ENCODE measurements at regions not wholly inside any gene's neighbourhood (a gene's known extent, or its start where the extent isn't known, plus 50 kb on each side); places are given as distances from the start of the nearest gene placed in this dataset.

DNA sequence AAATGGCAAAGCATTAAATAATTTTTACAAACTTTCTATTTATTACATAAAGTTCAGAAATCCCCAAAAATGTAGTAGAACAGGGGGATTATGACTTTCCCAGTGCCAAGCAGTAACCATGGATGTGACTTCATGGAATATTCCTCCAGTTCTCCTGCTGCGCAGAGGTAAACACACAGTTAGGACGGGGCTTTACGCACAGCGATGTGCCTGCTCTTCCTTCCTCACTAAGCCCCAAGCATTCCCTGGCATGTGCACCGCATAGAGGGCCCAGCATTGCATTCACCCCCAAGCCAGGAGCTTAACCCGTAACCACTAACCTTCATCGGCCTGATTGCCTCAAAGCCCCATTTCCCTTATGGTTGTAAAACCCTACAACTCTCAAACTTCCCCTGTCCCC lies 471.7 kb downstream of the SOX11 start:
- Histone ChIP-seq H3K27ac (ENCODE audit: low read length) (no peak overlapping the region), H3K9ac (ENCODE audit: low read depth, low read length) (no peak overlapping the region), H3K36me3 (ENCODE audit: insufficient read depth, low read depth, low read length) (no peaks in the 10 kb centered on the region), H3K27me3 (ENCODE audit: insufficient read depth, low read length) (no peaks in the 10 kb centered on the region), H3K9me3 (ENCODE audit: insufficient read depth, low read depth, low read length) (peaks cover 3% of the 10 kb centered on the region; the same call in 1 of the 2 replicates), H3K4me1 (ENCODE audit: insufficient read depth, low read length) (peaks cover 10% of the 10 kb centered on the region), H3K4me3 (ENCODE audit: low read length) (no peak overlapping the region)

DNA sequence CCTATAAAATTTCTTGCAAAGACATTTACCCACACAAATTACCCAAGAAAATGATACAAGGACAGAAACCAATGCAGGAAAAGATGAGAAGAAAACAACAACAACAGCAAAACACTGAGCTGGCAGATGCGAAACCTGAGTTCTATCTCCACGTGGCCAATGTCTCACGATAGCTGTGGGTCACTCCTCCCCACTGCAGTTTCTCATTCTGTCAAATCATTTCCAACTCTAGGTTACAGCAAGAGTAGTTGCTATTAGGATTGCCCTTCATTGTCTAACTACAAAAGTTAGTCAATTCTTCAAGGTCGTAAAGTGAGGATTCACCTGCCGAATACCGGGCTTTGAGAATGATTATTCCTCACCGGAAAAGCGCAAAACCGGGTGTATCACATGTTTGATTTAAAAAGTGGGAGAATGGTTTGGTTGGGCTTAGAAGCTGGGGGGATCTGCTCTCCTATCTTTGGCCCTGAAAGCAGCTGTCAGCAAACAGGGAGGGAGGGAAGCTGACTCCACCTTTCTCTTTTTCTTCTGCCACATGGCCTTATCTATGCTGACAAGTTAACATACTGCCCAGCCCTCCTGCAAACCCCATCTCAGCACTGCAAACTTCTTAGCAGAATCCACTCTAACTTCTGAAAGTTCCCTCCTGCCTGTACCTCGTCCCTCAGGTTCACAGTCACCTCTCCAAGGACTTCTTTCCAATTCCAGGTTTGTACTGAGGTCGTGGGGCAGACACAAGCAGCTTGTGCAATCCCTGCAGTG lies 473.0 kb downstream of the SOX11 start:
- Histone ChIP-seq H3K27ac (ENCODE audit: low read length) (no peak overlapping the region), H3K4me3 (ENCODE audit: low read length) (no peak overlapping the region), H3K4me1 (ENCODE audit: insufficient read depth, low read length) (peaks cover 10% of the 10 kb centered on the region), H3K9me3 (ENCODE audit: insufficient read depth, low read depth, low read length) (peaks cover 3% of the 10 kb centered on the region; the same call in 1 of the 2 replicates), H3K36me3 (ENCODE audit: insufficient read depth, low read depth, low read length) (no peaks in the 10 kb centered on the region), H3K9ac (ENCODE audit: low read depth, low read length) (no peak overlapping the region), H3K27me3 (ENCODE audit: insufficient read depth, low read length) (no peaks in the 10 kb centered on the region)

DNA sequence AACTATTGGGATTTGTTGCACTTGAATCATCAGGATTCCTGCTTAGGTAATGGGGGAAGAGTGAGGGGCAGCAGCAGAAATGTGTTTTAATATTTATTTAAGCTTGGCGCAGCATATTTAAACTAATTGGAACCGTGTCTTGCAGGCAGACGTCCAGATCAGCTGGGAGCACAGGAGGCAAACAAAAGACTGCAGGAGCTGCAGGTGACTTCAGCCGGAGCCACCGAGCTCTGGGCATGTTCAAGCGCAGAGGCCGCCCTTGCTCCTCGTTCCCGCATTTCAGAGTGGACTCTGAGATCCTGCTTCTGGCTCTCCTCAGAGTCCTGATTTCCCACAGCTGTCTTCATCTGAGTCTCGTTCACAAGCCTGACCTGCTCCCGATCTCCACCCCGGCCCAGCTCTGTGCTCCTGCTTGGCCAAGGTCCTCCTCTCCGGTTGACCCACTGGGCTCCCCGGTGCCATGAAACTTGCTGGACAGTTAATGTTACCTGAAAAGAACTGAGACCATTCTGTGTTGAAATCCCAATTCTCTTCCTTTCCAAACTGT lies 475.5 kb downstream of the SOX11 start:
- Histone ChIP-seq H3K4me3 (ENCODE audit: low read length) (no peak overlapping the region), H3K27ac (ENCODE audit: low read length) (no peak overlapping the region), H3K9me3 (ENCODE audit: insufficient read depth, low read depth, low read length) (no peaks in the 10 kb centered on the region), H3K9ac (ENCODE audit: low read depth, low read length) (no peak overlapping the region), H3K4me1 (ENCODE audit: insufficient read depth, low read length) (peaks cover 7% of the 10 kb centered on the region), H3K27me3 (ENCODE audit: insufficient read depth, low read length) (no peaks in the 10 kb centered on the region), H3K36me3 (ENCODE audit: insufficient read depth, low read depth, low read length) (no peaks in the 10 kb centered on the region)

DNA sequence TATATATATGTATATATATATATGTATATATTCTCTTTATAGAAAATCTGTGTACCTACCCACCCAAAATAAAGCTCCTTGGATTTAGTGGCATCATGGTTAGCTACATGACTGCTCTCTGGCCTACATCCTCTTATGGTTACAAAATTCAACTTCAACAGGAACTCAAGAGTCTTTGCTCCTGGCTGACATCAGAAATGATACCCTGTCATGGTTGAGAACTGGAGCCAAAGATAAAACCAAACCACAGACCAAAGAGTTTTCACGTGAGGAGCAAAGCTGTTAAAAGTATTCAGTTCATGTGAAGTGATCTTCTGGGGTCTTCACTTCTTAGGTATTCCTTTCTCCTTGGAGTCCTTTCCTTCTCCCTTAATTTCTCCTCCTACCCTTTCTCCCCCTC lies 476.3 kb downstream of the SOX11 start:
- Histone ChIP-seq H3K9me3 (ENCODE audit: insufficient read depth, low read depth, low read length) (0 out of 2 replicates have a peak, but pooled peaks cover under 1% of the 10 kb centered on the region), H3K27ac (ENCODE audit: low read length) (no peak overlapping the region), H3K36me3 (ENCODE audit: insufficient read depth, low read depth, low read length) (no peaks in the 10 kb centered on the region)

DNA sequence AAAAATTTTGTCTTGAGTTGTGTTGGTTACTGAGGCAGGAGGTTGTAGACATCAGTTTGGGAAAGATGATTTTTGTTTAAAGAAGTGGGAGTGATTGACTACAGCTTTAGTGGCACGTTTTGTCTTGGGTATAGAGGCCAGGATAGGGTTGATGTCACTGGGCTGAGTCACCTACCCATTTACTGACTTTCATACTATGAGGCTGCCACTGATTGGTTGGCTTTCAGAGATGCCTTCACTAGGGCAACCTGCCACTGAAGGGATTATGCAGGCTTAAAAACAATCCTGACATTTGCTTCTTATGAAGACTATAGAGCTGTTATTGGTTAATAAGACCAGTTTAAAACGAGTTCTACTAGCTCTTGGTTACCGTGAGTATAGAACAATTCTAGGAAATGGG lies 479.1 kb downstream of the SOX11 start:
- Histone ChIP-seq H3K27me3 (ENCODE audit: insufficient read depth, low read length) (no peaks in the 10 kb centered on the region), H3K9me3 (ENCODE audit: insufficient read depth, low read depth, low read length) (0 out of 2 replicates have a peak, but pooled peaks cover 9% of the 10 kb centered on the region), H3K27ac (ENCODE audit: low read length) (no peak overlapping the region), H3K4me3 (ENCODE audit: low read length) (no peak overlapping the region), H3K36me3 (ENCODE audit: insufficient read depth, low read depth, low read length) (no peaks in the 10 kb centered on the region), H3K9ac (ENCODE audit: low read depth, low read length) (no peak overlapping the region), H3K4me1 (ENCODE audit: insufficient read depth, low read length) (no peaks in the 10 kb centered on the region)

More for the DNA sequence above, 476.3 kb downstream of the SOX11 start:
- no peaks in the 10 kb centered on the region for H3K27me3 ChIP-seq (ENCODE audit: insufficient read depth, low read length)
- H3K9ac ChIP-seq (ENCODE audit: low read depth, low read length): no peak overlapping the region
- H3K4me3 ChIP-seq (ENCODE audit: low read length): no peak overlapping the region
- peaks cover 7% of the 10 kb centered on the region for H3K4me1 ChIP-seq (ENCODE audit: insufficient read depth, low read length)

DNA sequence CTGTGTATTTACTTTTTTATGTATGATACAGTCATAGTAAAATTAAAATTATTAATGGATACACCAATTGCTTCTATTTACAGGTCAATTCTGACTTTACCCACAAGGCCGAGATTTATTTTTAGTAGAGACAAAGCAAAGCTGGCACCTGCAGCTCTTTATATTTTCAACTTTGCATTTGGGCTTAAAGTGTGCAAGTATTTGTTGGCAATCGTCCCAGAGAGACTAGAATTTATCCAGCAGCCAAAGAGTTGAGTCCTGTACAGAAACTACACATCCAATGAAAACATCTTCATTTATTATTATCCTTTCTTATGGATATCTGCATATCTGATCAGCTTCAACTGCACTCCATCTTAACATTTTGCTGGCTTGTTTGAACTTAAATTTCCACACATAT lies 485.6 kb downstream of the SOX11 start:
- Histone ChIP-seq H3K36me3 (ENCODE audit: insufficient read depth, low read depth, low read length) (no peaks in the 10 kb centered on the region), H3K9ac (ENCODE audit: low read depth, low read length) (no peak overlapping the region), H3K4me1 (ENCODE audit: insufficient read depth, low read length) (no peaks in the 10 kb centered on the region), H3K4me3 (ENCODE audit: low read length) (no peak overlapping the region), H3K27me3 (ENCODE audit: insufficient read depth, low read length) (no peaks in the 10 kb centered on the region), H3K9me3 (ENCODE audit: insufficient read depth, low read depth, low read length) (0 out of 2 replicates have a peak, but pooled peaks cover 9% of the 10 kb centered on the region), H3K27ac (ENCODE audit: low read length) (no peak overlapping the region)

DNA sequence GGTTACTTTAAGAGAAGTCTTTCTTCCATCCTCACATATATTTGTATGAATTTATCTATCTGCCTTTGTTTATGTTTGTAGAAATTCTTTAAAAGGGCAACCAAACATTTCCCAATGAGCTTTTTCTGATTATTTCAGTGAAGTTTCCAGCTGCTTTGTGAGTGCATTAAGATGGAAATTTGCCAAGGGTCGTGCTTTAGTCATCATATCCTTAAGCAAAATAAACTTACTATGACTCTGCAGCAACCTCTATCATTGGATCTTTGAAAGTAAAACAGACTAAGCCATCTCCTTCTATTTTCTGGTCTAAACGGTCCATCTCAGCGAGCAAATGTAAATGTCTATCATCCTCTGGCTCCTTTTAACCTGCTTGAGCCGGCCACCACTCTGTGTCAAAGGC lies 489.3 kb downstream of the SOX11 start:
- no peak overlapping the region for H3K4me3 ChIP-seq (ENCODE audit: low read length)
- no peaks in the 10 kb centered on the region for H3K4me1 ChIP-seq (ENCODE audit: insufficient read depth, low read length)
- H3K9me3 ChIP-seq (ENCODE audit: insufficient read depth, low read depth, low read length): no peaks in the 10 kb centered on the region
- no peak overlapping the region for H3K9ac ChIP-seq (ENCODE audit: low read depth, low read length)
- H3K36me3 ChIP-seq (ENCODE audit: insufficient read depth, low read depth, low read length): no peaks in the 10 kb centered on the region
- no peak overlapping the region for H3K27ac ChIP-seq (ENCODE audit: low read length)
- H3K27me3 ChIP-seq (ENCODE audit: insufficient read depth, low read length): no peaks in the 10 kb centered on the region

DNA sequence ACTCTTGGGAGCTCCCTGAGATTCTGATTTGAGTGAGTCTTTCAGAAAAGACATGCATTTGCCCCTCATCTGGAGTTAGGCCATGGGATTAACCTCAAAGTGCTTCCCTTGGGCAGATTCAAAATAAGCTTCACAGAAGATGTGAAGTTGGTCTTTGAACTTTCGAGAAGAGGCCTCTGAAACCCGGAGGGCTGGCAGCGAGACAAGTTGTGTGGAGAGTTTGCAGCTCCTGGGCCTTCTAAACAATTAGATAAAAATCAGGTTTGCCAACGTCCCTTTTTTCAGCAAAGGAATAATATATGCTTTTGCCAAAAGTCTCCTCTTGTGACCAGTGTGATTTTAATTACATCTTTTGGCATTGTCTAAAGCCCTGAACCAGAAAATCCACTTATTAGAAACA lies 489.7 kb downstream of the SOX11 start:
- H3K9ac ChIP-seq (ENCODE audit: low read depth, low read length): no peak overlapping the region
- no peak overlapping the region for H3K27ac ChIP-seq (ENCODE audit: low read length)
- no peaks in the 10 kb centered on the region for H3K9me3 ChIP-seq (ENCODE audit: insufficient read depth, low read depth, low read length)
- H3K4me1 ChIP-seq (ENCODE audit: insufficient read depth, low read length): peaks cover 3% of the 10 kb centered on the region; the same call in 1 of the 2 replicates
- no peaks in the 10 kb centered on the region for H3K27me3 ChIP-seq (ENCODE audit: insufficient read depth, low read length)
- no peaks in the 10 kb centered on the region for H3K36me3 ChIP-seq (ENCODE audit: insufficient read depth, low read depth, low read length)
- no peak overlapping the region for H3K4me3 ChIP-seq (ENCODE audit: low read length)

DNA sequence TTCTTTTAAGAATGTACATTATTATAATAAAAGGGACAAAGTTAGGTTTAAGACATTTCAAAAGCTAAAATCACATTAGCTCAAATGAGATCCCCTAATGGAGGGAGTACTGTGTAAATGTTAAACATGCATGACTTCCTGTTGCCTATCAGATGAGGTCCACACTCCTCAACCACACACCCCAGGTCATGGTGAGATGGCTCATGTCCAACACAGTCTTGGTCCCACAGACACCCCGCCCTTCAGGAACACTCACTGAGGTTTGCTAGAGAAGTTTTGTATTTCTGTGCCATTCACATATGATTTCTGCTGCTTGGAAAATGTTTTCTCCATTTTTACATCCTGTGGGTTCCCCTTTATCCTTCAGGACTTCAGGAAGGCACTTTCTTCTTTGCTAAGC lies 491.0 kb downstream of the SOX11 start:
- Histone ChIP-seq H3K27me3 (ENCODE audit: insufficient read depth, low read length) (no peaks in the 10 kb centered on the region), H3K36me3 (ENCODE audit: insufficient read depth, low read depth, low read length) (no peaks in the 10 kb centered on the region), H3K27ac (ENCODE audit: low read length) (no peak overlapping the region), H3K4me3 (ENCODE audit: low read length) (no peak overlapping the region), H3K9me3 (ENCODE audit: insufficient read depth, low read depth, low read length) (no peaks in the 10 kb centered on the region), H3K9ac (ENCODE audit: low read depth, low read length) (no peak overlapping the region), H3K4me1 (ENCODE audit: insufficient read depth, low read length) (peaks cover 3% of the 10 kb centered on the region; the same call in 1 of the 2 replicates)

DNA sequence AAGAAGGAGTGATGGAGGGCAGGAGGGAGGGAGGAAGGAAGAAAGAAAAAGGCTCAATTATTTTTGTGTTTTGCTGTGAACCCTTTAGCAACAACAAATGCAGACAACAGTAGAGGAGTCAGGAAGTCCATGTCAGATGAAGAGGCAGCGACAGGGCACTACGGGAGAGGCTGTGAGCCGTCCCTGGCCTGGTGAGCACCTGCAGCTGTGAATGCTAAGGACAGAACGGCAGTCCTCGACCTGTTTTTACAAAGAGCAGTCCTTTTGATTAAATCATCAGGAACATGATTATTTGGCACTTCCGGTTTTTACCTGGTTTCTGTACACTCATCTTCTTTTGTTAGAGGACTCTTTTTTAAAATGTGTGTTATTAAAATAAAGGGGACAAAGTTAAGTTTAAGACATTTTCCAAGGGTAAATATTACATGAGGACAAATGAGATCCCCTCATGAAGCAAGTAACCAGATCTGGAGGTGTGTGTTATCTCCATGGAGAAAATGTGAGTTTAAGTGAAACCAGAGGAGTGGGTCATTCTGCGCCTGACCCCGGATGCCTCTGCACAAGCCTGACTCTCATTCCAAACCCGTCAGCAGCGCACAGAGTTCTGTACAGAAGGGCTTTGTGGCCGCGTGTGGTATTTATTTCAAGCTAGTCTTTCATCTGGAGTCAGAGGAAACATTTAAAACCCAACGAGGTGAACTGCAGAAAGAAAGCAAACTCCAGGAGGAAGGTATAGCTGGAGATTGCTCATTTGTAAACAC lies 492.5 kb downstream of the SOX11 start:
- no peak overlapping the region for H3K27ac ChIP-seq (ENCODE audit: low read length)
- H3K4me3 ChIP-seq (ENCODE audit: low read length): no peak overlapping the region
- H3K4me1 ChIP-seq (ENCODE audit: insufficient read depth, low read length): peaks cover 3% of the 10 kb centered on the region; the same call in 1 of the 2 replicates
- no peaks in the 10 kb centered on the region for H3K27me3 ChIP-seq (ENCODE audit: insufficient read depth, low read length)
- H3K36me3 ChIP-seq (ENCODE audit: insufficient read depth, low read depth, low read length): no peaks in the 10 kb centered on the region
- no peak overlapping the region for H3K9ac ChIP-seq (ENCODE audit: low read depth, low read length)
- H3K9me3 ChIP-seq (ENCODE audit: insufficient read depth, low read depth, low read length): no peaks in the 10 kb centered on the region

DNA sequence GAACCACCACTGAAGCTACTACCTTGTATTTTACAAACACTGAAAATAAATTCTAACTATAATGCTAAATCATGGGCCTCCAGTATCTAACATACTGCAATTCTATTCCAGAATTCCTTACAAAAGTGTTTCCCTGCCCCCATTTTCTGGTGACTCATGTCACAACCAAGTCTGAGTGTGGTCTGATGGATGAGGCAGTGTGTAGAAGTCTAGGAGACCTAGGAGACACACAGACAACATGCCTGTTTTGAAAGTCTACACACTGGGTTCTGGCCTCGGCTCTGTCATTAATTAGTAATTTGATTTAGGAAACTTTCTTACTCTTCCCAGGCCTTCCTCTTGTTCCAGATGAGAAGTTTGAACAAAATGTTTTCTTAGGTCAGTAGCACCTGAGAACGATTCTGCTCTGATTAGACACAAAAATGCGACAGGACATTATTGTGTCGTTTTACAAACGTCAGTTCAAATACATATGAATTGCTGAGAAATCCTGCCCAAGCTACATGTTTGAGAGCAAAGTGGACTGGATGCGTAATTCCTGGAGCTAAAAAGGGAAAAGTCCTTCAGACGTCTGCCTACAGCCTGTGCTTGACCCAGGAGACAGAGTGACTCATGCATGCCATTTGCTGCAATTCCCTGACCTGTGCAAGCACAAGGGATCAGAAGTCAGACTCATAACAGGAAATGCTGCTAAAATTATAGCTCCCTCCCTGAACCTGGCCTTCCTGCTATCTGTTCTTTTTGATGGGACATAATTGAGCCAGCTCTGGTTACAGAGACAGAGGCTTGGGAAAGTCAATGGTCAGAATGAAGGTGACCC lies 494.4 kb downstream of the SOX11 start:
- no peaks in the 10 kb centered on the region for H3K27me3 ChIP-seq (ENCODE audit: insufficient read depth, low read length)
- no peak overlapping the region for H3K9ac ChIP-seq (ENCODE audit: low read depth, low read length)
- H3K9me3 ChIP-seq (ENCODE audit: insufficient read depth, low read depth, low read length): no peaks in the 10 kb centered on the region
- H3K27ac ChIP-seq (ENCODE audit: low read length): no peak overlapping the region
- H3K4me1 ChIP-seq (ENCODE audit: insufficient read depth, low read length): peaks cover 3% of the 10 kb centered on the region; the same call in 1 of the 2 replicates
- H3K36me3 ChIP-seq (ENCODE audit: insufficient read depth, low read depth, low read length): no peaks in the 10 kb centered on the region
- no peak overlapping the region for H3K4me3 ChIP-seq (ENCODE audit: low read length)
